AG04449 (cell line): ENCODE measurements at regions not wholly inside any gene's neighbourhood (a gene's known extent, or its start where the extent isn't known, plus 50 kb on each side); places are given as distances from the start of the nearest gene placed in this dataset.
"Not testable (repeated sequence)": the region's sequence is repeated elsewhere in the genome, so short reads cannot be mapped to it uniquely, and the experiment has no call there.

Experiments used
- CTCF ChIA-PET: fragments of 350-600 bp; formaldehyde crosslinking; extraction: SDS; loops from one replicate; lab custom pipeline; 2021; ENCODE audit warnings: antibody characterized with exemption; lab: Yijun Ruan, JAX
- POLR2A ChIA-PET: fragments of 400-600, 350-600 bp; formaldehyde crosslinking; extraction: SDS; loops from one replicate; lab custom pipeline; 2020; ENCODE audit warnings: antibody characterized with exemption, inconsistent platforms; lab: Yijun Ruan, JAX
- DNase-seq: peaks from one replicate; pipeline ENCODE4 v3.0.0-alpha.2; 2010; ENCODE audit warnings: low read depth, low spot score
- H3K4me3 ChIP-seq: 2 replicates; pipeline ENCODE4 v1.5.1; 2011; ENCODE audit warnings: low read depth, mild to moderate bottlenecking, control low read depth, low read length
- CTCF ChIP-seq: IDR thresholded peaks from one replicate; pipeline ENCODE4 v1.5.1; 2011; ENCODE audit warnings: mild to moderate bottlenecking, moderate library complexity, low read length, control low read depth, inconsistent platforms; ENCODE audit not compliant: insufficient read depth; ENCODE audit errors: missing control alignments

DNA sequence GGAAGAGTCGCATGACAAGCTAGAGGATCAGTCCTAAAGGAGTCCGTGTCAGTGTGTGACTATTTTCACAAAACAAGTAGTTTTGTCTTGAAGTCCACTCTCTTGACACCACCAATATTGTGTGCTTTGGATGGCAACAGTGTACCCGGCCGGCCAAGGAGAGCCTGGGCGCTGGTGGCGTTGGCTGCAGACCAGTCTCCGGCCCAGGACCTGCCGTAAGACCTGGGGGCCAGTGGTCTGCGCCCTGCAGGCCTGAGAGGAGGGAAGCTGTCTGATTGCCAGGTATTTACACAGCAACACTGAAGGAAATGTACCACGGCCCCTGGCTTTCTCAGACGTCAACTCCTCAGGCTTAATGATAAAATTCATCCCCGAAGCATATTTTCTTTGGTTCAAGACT is 472.4 kb upstream of the SALL3 start:
- TF ChIP-seq CTCF: no peak
- POLR2A ChIA-PET: no interaction called here
- CTCF ChIA-PET: no interaction called here
- H3K4me3 ChIP-seq: no peak overlapping the region
- DNase-seq: no peak

DNA sequence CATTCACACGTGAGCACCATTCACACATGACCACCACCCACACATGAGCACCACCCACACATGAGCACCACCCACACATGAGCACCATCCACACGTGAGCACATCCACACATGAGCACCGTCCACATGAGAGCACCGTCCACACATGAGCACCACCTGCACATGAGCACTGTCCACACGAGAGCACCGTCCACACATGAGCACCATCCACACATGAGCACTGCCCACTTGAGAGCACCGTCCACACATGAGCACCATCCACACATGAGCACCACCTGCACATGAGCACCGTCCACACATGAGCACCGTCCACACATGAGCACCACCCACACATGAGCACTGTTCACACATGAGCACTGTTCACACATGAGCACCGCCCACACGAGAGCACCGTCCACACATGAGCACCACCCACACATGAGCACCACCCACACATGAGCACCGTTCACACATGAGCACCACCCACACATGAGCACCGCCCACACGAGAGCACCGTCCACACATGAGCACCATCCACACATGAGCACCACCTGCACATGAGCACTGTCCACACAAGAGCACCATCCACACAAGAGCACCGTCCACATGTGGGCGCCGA is 471.3 kb upstream of the SALL3 start:
- CTCF ChIA-PET, DNase-seq, POLR2A ChIA-PET, H3K4me3 ChIP-seq: not testable (repeated sequence)

GRCh38 chr18:78510091-78510490 is 469.5 kb upstream of the SALL3 start:
- CTCF ChIA-PET: no interaction called here
- H3K4me3 ChIP-seq: no peak overlapping the region
- DNase-seq: no peak
- POLR2A ChIA-PET: no interaction called here
- TF ChIP-seq CTCF: no peak

DNA sequence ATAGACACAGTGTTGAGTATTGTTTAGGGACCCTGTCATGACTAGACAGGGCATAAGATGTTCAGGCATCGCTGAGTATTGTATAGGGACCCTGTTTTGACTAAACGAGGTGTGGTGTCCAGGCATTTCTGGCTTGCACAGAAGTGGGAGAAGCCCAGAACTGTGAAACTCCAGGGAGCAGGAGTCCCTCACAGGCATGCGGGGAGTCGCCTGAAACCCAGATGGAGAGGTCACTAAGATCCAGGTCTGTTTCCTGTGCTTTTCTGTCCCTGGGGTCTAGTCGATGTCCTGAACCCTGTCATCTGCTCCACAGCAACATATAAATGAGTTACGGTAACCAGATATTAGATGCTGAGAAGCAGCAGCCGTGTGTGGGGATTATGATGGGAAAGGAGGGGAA is 469.0 kb upstream of the SALL3 start:
- TF ChIP-seq CTCF: no peak
- CTCF ChIA-PET: no interaction called here
- POLR2A ChIA-PET: no interaction called here

GRCh38 chr18:78511666-78512601 is 467.7 kb upstream of the SALL3 start:
- no peak overlapping the region for H3K4me3 ChIP-seq
- CTCF ChIA-PET: no interaction called here
- TF ChIP-seq CTCF: no peak
- DNase-seq: no peak
- POLR2A ChIA-PET: no interaction called here

More for the DNA sequence above, 469.0 kb upstream of the SALL3 start:
- no peak overlapping the region for H3K4me3 ChIP-seq
- no peak for DNase-seq

DNA sequence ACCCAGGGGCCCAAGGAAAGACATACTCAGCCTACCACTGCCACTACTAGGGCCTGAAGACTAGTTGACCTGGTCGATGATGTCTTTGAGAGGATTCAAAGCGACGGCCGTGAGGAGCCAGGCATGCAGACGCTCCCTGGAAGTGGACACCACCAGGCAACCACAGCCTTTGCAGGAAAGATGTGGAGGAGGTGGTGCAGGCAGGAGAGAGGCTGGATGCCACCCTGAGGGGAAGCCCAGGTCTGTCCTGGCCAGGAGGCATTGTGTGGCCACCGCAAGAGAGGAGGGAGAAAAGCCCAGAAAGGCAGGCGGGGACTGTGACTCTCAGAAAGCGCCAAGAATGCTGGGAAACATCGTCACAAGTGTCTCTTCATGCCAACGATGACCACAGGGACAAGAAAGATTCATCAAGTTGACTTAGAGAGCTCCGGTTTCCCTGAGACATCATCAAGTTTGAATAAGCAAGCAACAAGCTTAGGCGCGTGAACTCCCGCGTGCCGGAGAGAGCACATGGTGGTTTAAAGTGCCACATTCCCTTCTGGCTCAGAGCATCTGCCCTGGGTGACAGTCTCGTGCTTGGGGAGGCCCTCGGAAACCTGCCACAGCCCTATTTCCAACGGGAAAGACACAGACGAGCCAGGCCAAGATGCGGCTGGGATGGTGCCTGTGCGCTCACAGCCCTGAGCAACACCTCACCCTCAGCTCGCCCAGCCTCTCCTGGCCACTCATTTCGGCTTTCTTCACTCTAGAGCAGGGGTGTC is 464.5 kb upstream of the SALL3 start:
- no peak overlapping the region for H3K4me3 ChIP-seq
- ChIA-PET CTCF (no interaction called here), POLR2A (no interaction called here)
- DNase-seq: no peak
- TF ChIP-seq CTCF: no peak
